ENCODE measurements at regions not wholly inside any gene's neighbourhood (a gene's known extent, or its start where the extent isn't known, plus 50 kb on each side); places are given as distances from the start of the nearest gene placed in this dataset.

GRCh38 chr10:90171014-90171722 is 469.8 kb downstream of the KIF20B start:
- peaks cover 3% of the 10 kb centered on the region for H3K9me3 Mint-ChIP-seq (ENCODE audit: insufficient read depth)
- Histone ChIP-seq H3K79me2 (ENCODE audit: control insufficient read depth, insufficient read depth, low read length) (no peaks in the 10 kb centered on the region), H3K4me2 (replicated peaks; ENCODE audit: low read depth, low read length, poor library complexity, severe bottlenecking) (no peak overlapping the region), H3K27me3 (replicated peaks in 1 of 4; ENCODE audit: control extremely low read depth in 1 of 4, control insufficient read depth in 3 of 4, insufficient read depth in 4 of 4, low read length in 3 of 4) (no peaks in the 10 kb centered on the region), H3K9me3 (ENCODE audit: control extremely low read depth in 1 of 3, control insufficient read depth in 2 of 3, insufficient read depth in 1 of 3, low read length in 2 of 3) (no peaks in the 10 kb centered on the region), H3K36me3 (replicated peaks in 1 of 2; ENCODE audit: control extremely low read depth in 1 of 2, control insufficient read depth in 1 of 2, extremely low read depth in 1 of 2, insufficient read depth in 2 of 2, low read length in 1 of 2) (no peaks in the 10 kb centered on the region), H3K9ac (ENCODE audit: low read length) (no peak overlapping the region), H2AFZ (ENCODE audit: insufficient read depth, low read depth, low read length, poor library complexity, severe bottlenecking) (no peak overlapping the region), H4K20me1 (ENCODE audit: control insufficient read depth, insufficient read depth, low read length, poor library complexity, severe bottlenecking) (no peaks in the 10 kb centered on the region), H3K4me1 (ENCODE audit: control insufficient read depth in 2 of 2, insufficient read depth in 2 of 2, low read length in 2 of 2) (no peaks in the 10 kb centered on the region), H3K27ac (ENCODE audit: low read length in 2 of 2) (no peak overlapping the region), H3K4me3 (ENCODE audit: control extremely low read depth in 1 of 5, extremely low read depth in 1 of 5, insufficient read depth in 1 of 5, low read depth in 2 of 5, low read length in 4 of 5) (no peak overlapping the region)
- no CpG with 5 or more reads among the region's 2 CpGs for WGBS (ENCODE audit: insufficient coverage)
- intact Hi-C loops (cut with micrococcal nuclease), result no loop called here
- ChIA-PET POLR2A (no interaction called here), CTCF (no interaction called here)
- TF ChIP-seq CTCF (IDR thresholded peaks at IDR 0.05) (no peak), EZH2 (IDR thresholded peaks at IDR 0.05; ENCODE audit: borderline replicate concordance, insufficient read depth, low read depth, low read length, poor library complexity, severe bottlenecking) (no peak)
- H3K4me3 Mint-ChIP-seq, result no peak overlapping the region
- peaks cover 5% of the 10 kb centered on the region for H3K27me3 Mint-ChIP-seq
- ATAC-seq (ENCODE audit: low read depth) (no peak), DNase-seq (no peak)
- no peak overlapping the region for H3K27ac Mint-ChIP-seq
- no peaks in the 10 kb centered on the region for H3K4me1 Mint-ChIP-seq

DNA sequence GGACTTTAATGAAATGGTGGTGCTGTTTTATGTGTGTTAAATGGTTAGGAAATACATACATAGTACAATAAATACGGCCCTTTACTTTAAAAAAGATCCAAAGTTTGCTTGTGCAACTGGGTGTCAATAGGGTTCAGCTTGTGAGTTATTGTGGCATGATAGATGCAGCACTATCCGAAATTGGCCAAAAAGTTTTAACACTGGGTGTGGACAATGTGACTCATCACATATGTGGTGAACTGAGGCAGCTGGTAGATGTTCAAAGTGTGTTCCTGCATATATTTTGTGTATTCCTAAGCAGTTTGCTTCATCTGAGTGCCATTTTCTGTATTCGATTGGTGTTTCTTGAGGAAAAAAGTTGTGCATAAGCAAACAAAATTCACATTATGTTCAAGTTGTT is 473.1 kb downstream of the KIF20B start:
- Histone ChIP-seq H4K20me1 (ENCODE audit: control insufficient read depth, insufficient read depth, low read length, poor library complexity, severe bottlenecking) (no peaks in the 10 kb centered on the region), H3K36me3 (replicated peaks in 1 of 2; ENCODE audit: control extremely low read depth in 1 of 2, control insufficient read depth in 1 of 2, extremely low read depth in 1 of 2, insufficient read depth in 2 of 2, low read length in 1 of 2) (no peaks in the 10 kb centered on the region), H3K4me2 (replicated peaks; ENCODE audit: low read depth, low read length, poor library complexity, severe bottlenecking) (no peak overlapping the region), H3K4me1 (ENCODE audit: control insufficient read depth in 2 of 2, insufficient read depth in 2 of 2, low read length in 2 of 2) (no peaks in the 10 kb centered on the region), H3K79me2 (ENCODE audit: control insufficient read depth, insufficient read depth, low read length) (no peaks in the 10 kb centered on the region), H3K27me3 (replicated peaks in 1 of 4; ENCODE audit: control extremely low read depth in 1 of 4, control insufficient read depth in 3 of 4, insufficient read depth in 4 of 4, low read length in 3 of 4) (no peaks in the 10 kb centered on the region), H3K27ac (ENCODE audit: low read length in 2 of 2) (no peak overlapping the region), H3K9me3 (ENCODE audit: control extremely low read depth in 1 of 3, control insufficient read depth in 2 of 3, insufficient read depth in 1 of 3, low read length in 2 of 3) (no peaks in the 10 kb centered on the region), H3K4me3 (ENCODE audit: control extremely low read depth in 1 of 5, extremely low read depth in 1 of 5, insufficient read depth in 1 of 5, low read depth in 2 of 5, low read length in 4 of 5) (no peak overlapping the region), H3K9ac (ENCODE audit: low read length) (no peak overlapping the region), H2AFZ (ENCODE audit: insufficient read depth, low read depth, low read length, poor library complexity, severe bottlenecking) (no peak overlapping the region)
- H3K9me3 Mint-ChIP-seq (ENCODE audit: insufficient read depth), result peaks cover 3% of the 10 kb centered on the region
- WGBS (ENCODE audit: insufficient coverage), result 86% methylated on average over 1 of the region's 3 CpGs
- POLR2A ChIA-PET, result no interaction called here
- peaks cover 5% of the 10 kb centered on the region for H3K27me3 Mint-ChIP-seq
- H3K27ac Mint-ChIP-seq, result no peak overlapping the region
- intact Hi-C loops (cut with micrococcal nuclease), result no loop called here
- no peak overlapping the region for H3K4me3 Mint-ChIP-seq
- DNase-seq (no peak), ATAC-seq (ENCODE audit: low read depth) (no peak)
- CTCF ChIA-PET, result no interaction called here
- H3K4me1 Mint-ChIP-seq, result no peaks in the 10 kb centered on the region
- no peak for TF ChIP-seq CTCF (IDR thresholded peaks at IDR 0.05)
- no peak for TF ChIP-seq EZH2 (IDR thresholded peaks at IDR 0.05; ENCODE audit: borderline replicate concordance, insufficient read depth, low read depth, low read length, poor library complexity, severe bottlenecking)

Data from B cell (primary cell).